Upper lobe of right lung (tissue), 1 donor: ENCODE measurements at regions not wholly inside any gene's neighbourhood (a gene's known extent, or its start where the extent isn't known, plus 50 kb on each side); places are given as distances from the start of the nearest gene placed in this dataset.

Experiments used
- ATAC-seq: fragments of 200-7000 bp; cut with Tn5 transposase; one replicate; pipeline ENCODE4 v1.9.1; 2020; ENCODE audit warnings: mild to moderate bottlenecking, moderate library complexity
- DNase-seq: peaks from one replicate; pipeline ENCODE4 v3.0.0-alpha.2; 2020
- H3K27ac ChIP-seq: fragments of 200-600 bp; one replicate; pipeline ENCODE4 v1.8.0; 2022
- H3K27me3 ChIP-seq: fragments of 200-600 bp; one replicate; pipeline ENCODE4 v1.8.0; 2022; ENCODE audit warnings: mild to moderate bottlenecking
- H3K36me3 ChIP-seq: fragments of 200-600 bp; one replicate; pipeline ENCODE4 v1.8.0; 2022
- H3K4me1 ChIP-seq: fragments of 200-600 bp; one replicate; pipeline ENCODE4 v1.8.0; 2022
- H3K4me3 ChIP-seq: fragments of 200-600 bp; one replicate; pipeline ENCODE4 v1.8.0; 2022; ENCODE audit warnings: mild to moderate bottlenecking
- H3K9me3 ChIP-seq: fragments of 200-600 bp; one replicate; pipeline ENCODE4 v1.8.0; 2022
- intact Hi-C: fragments of 100-400 bp; cut with DNase I; formaldehyde crosslinking; loops from one replicate; pipeline ENCODE4 v1.11.0; 2022
- TF ChIP-seq, protein P1 (sequence below): fragments of 200-600 bp; IDR thresholded peaks from one replicate; pipeline ENCODE4 v1.8.0; 2022; ENCODE audit warnings: antibody characterized with exemption
- donor health status: DM: no; HTN: yes; CAD: no; lungs with severe emphysema.

DNA sequence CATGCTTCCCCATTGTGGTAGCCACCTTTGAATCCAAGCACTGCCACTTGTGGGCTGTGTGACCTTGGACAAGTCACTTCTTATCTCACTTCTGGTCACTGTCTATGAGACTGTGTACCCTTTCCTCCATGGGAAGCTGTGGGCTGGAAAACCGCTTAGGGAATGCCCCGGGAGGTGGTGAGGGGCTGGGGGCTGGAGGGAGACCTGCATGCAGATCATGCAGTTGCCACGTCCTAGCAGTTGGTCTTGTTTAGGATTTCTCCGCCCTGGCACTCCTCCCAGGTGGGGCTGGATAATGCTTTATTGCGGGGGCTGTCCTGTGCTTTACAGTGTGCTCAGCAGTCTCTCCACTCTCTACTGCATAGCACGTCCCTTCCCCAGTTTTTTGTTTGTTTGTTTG, 62.9 kb upstream of the OPN4 start:
- no peak overlapping the region for H3K27ac ChIP-seq

DNA sequence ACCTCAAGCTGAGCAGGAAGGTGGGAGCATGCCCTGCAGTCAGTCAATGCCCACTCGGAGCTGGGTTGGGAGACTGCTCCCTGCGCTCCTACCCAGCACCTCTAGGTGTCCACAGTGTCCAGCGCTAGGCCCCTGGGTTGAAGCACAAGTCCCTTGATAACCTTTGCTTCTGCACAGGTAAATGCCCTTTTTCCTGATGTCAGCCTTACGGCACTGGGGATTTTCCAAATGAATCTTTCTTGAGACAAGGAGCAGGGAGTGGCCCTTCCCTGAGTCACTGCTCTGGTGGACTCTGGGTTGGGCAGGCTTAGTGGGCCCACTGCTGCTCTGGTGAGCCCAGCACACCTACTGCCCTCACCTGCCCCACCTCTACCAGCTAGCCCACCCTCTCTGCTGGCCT, 61.9 kb upstream of the OPN4 start:
- peak; percentile 59 for ATAC-seq
- Histone ChIP-seq H3K36me3 (no peaks in the 10 kb centered on the region), H3K4me3 (no peak overlapping the region), H3K4me1 (no peaks in the 10 kb centered on the region), H3K27ac (no peak overlapping the region), H3K9me3 (no peaks in the 10 kb centered on the region), H3K27me3 (no peaks in the 10 kb centered on the region)
- intact Hi-C loops: loop anchor here (10.0 kb wide), 1 partner anchor 198 kb away; no protein-coding TSS in a partner anchor
- DNase-seq: no peak
- TF ChIP-seq, protein P1, sequence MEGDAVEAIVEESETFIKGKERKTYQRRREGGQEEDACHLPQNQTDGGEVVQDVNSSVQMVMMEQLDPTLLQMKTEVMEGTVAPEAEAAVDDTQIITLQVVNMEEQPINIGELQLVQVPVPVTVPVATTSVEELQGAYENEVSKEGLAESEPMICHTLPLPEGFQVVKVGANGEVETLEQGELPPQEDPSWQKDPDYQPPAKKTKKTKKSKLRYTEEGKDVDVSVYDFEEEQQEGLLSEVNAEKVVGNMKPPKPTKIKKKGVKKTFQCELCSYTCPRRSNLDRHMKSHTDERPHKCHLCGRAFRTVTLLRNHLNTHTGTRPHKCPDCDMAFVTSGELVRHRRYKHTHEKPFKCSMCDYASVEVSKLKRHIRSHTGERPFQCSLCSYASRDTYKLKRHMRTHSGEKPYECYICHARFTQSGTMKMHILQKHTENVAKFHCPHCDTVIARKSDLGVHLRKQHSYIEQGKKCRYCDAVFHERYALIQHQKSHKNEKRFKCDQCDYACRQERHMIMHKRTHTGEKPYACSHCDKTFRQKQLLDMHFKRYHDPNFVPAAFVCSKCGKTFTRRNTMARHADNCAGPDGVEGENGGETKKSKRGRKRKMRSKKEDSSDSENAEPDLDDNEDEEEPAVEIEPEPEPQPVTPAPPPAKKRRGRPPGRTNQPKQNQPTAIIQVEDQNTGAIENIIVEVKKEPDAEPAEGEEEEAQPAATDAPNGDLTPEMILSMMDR: no peak

More for the DNA sequence above, 62.9 kb upstream of the OPN4 start:
- intact Hi-C loops: loop anchor here (10.0 kb wide), 1 partner anchor 197 kb away; no protein-coding TSS in a partner anchor
- TF ChIP-seq, protein P1: no peak
- Histone ChIP-seq H3K27me3 (no peaks in the 10 kb centered on the region), H3K4me3 (no peak overlapping the region), H3K4me1 (no peaks in the 10 kb centered on the region), H3K36me3 (no peaks in the 10 kb centered on the region), H3K9me3 (no peaks in the 10 kb centered on the region)
- DNase-seq (no peak), ATAC-seq (no peak)

DNA sequence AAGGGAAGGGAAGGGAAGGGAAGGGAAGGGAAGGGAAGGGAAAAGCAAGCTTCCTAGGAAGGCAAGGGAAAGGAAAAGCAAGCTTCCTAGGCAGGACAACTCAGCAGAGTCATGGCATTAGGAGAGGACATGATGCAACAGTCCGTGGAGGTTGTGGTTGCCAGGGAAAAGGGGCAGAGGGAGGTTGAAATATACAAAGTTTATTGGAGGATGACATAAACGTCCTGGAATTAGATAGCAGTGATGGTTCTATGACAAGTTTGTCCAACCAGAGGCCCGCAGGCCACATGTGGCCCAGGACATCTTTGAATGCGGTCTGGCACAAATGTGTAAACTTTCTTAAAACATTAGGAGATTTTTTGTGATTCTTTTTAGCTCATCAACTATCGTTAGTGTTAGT, 59.8 kb upstream of the OPN4 start:
- Histone ChIP-seq H3K9me3 (no peaks in the 10 kb centered on the region), H3K36me3 (no peaks in the 10 kb centered on the region), H3K4me3 (no peak overlapping the region), H3K4me1 (no peaks in the 10 kb centered on the region), H3K27ac (no peak overlapping the region), H3K27me3 (no peaks in the 10 kb centered on the region)
- DNase-seq (no peak), ATAC-seq (no peak)
- intact Hi-C loops: loop anchor here (10.0 kb wide), 1 partner anchor 200 kb away; no protein-coding TSS in a partner anchor
- TF ChIP-seq, protein P1: no peak

DNA sequence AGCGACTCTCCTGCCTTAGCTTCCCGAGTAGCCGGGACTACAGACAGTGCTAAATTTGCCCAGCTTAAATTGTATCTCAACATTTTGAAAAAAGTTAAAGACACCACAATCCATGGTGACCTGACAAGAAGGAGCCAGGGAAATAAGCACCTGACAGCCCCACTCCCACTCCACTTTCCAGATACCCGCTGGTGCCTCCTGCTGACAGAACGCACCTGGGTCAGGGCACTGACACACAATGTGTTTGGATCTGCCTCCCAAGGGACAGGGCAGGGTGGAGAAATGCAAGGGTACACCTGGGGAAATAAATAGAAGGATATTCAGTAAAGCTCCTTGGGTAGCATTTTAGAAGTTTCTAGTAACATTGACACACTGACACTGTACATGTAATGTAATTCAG, 58.9 kb upstream of the OPN4 start:
- Histone ChIP-seq H3K9me3 (no peaks in the 10 kb centered on the region), H3K27ac (no peak overlapping the region), H3K27me3 (no peaks in the 10 kb centered on the region), H3K4me1 (no peaks in the 10 kb centered on the region), H3K4me3 (no peak overlapping the region), H3K36me3 (no peaks in the 10 kb centered on the region)
- no peak for ATAC-seq
- no peak for DNase-seq
- intact Hi-C loops: loop anchor here (10.0 kb wide), 1 partner anchor 201 kb away; no protein-coding TSS in a partner anchor
- TF ChIP-seq, protein P1: no peak

DNA sequence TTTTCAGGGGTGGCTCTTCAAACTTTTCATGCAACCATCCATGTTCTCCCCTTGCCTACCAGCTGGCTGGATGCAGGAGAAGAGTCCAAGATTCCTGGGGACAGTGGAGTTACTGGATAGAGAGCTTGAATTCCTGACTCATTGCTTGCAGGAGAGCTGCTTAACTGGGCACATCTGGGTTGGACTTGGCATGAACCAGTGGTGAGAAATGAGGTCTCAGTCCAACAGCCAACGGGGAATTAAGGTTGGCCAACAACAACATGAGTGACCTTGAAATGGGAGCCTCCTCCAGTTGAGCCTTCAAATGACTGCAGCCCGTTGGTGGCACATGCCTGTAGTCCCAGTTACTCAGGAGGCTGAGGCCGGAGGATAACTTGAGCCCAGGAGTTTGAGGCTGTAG, 58.1 kb upstream of the OPN4 start:
- intact Hi-C loops: loop anchor here (10.0 kb wide), 1 partner anchor 201 kb away; no protein-coding TSS in a partner anchor

More for the DNA sequence above, 58.1 kb upstream of the OPN4 start:
- H3K4me3 ChIP-seq: no peak overlapping the region
- no peaks in the 10 kb centered on the region for H3K27me3 ChIP-seq
- no peaks in the 10 kb centered on the region for H3K36me3 ChIP-seq
- TF ChIP-seq, protein P1: no peak
- no peaks in the 10 kb centered on the region for H3K9me3 ChIP-seq
- no peaks in the 10 kb centered on the region for H3K4me1 ChIP-seq
- ATAC-seq (no peak), DNase-seq (no peak)
- no peak overlapping the region for H3K27ac ChIP-seq
